ENCODE measurements at regions not wholly inside any gene's neighbourhood (a gene's known extent, or its start where the extent isn't known, plus 50 kb on each side); places are given as distances from the start of the nearest gene placed in this dataset.
"Not testable (repeated sequence)": the region's sequence is repeated elsewhere in the genome, so short reads cannot be mapped to it uniquely, and the experiment has no call there.

- Histone ChIP-seq H3K4me3 (ENCODE audit: low read length in 2 of 2) (no peak overlapping the region), H3K27me3 (ENCODE audit: control insufficient read depth in 1 of 2, insufficient read depth in 2 of 2, low read length in 2 of 2) (no peaks in the 10 kb centered on the region), H3K9me3 (ENCODE audit: control insufficient read depth in 2 of 2, low read length in 2 of 2) (no peaks in the 10 kb centered on the region), H3K9ac (ENCODE audit: low read length in 2 of 2) (no peak overlapping the region), H3K4me1 (ENCODE audit: control insufficient read depth, insufficient read depth, low read length) (no peaks in the 10 kb centered on the region), H3K27ac (ENCODE audit: low read length) (no peak overlapping the region), H3K36me3 (ENCODE audit: control insufficient read depth in 2 of 2, insufficient read depth in 2 of 2, low read length in 2 of 2) (no peaks in the 10 kb centered on the region)
These were observed 1044.9 kb upstream of the FLRT2 start for GRCh38 chr14:84485036-84485435.

- Histone ChIP-seq H3K27ac (ENCODE audit: low read length) (no peak overlapping the region), H3K4me3 (ENCODE audit: low read length in 2 of 2) (no peak overlapping the region), H3K9me3 (ENCODE audit: control insufficient read depth in 2 of 2, low read length in 2 of 2) (no peaks in the 10 kb centered on the region), H3K9ac (ENCODE audit: low read length in 2 of 2) (no peak overlapping the region), H3K36me3 (ENCODE audit: control insufficient read depth in 2 of 2, insufficient read depth in 2 of 2, low read length in 2 of 2) (no peaks in the 10 kb centered on the region), H3K27me3 (ENCODE audit: control insufficient read depth in 1 of 2, insufficient read depth in 2 of 2, low read length in 2 of 2) (no peaks in the 10 kb centered on the region), H3K4me1 (ENCODE audit: control insufficient read depth, insufficient read depth, low read length) (no peaks in the 10 kb centered on the region)
These were observed 1039.9 kb upstream of the FLRT2 start for GRCh38 chr14:84490081-84490480.

GRCh38 chr14:84492685-84493084 lies 1037.3 kb upstream of the FLRT2 start:
- Histone ChIP-seq H3K9me3 (ENCODE audit: control insufficient read depth in 2 of 2, low read length in 2 of 2) (no peaks in the 10 kb centered on the region), H3K36me3 (ENCODE audit: control insufficient read depth in 2 of 2, insufficient read depth in 2 of 2, low read length in 2 of 2) (no peaks in the 10 kb centered on the region), H3K9ac (ENCODE audit: low read length in 2 of 2) (no peak overlapping the region), H3K4me3 (ENCODE audit: low read length in 2 of 2) (no peak overlapping the region), H3K27me3 (ENCODE audit: control insufficient read depth in 1 of 2, insufficient read depth in 2 of 2, low read length in 2 of 2) (no peaks in the 10 kb centered on the region), H3K4me1 (ENCODE audit: control insufficient read depth, insufficient read depth, low read length) (no peaks in the 10 kb centered on the region), H3K27ac (ENCODE audit: low read length) (no peak overlapping the region)

GRCh38 chr14:84493779-84494178 lies 1036.2 kb upstream of the FLRT2 start:
- H3K36me3 ChIP-seq (ENCODE audit: control insufficient read depth in 2 of 2, insufficient read depth in 2 of 2, low read length in 2 of 2), result no peaks in the 10 kb centered on the region
- H3K27ac ChIP-seq (ENCODE audit: low read length), result no peak overlapping the region
- no peak overlapping the region for H3K9ac ChIP-seq (ENCODE audit: low read length in 2 of 2)
- H3K27me3 ChIP-seq (ENCODE audit: control insufficient read depth in 1 of 2, insufficient read depth in 2 of 2, low read length in 2 of 2), result no peaks in the 10 kb centered on the region
- no peak overlapping the region for H3K4me3 ChIP-seq (ENCODE audit: low read length in 2 of 2)
- no peaks in the 10 kb centered on the region for H3K9me3 ChIP-seq (ENCODE audit: control insufficient read depth in 2 of 2, low read length in 2 of 2)
- H3K4me1 ChIP-seq (ENCODE audit: control insufficient read depth, insufficient read depth, low read length), result no peaks in the 10 kb centered on the region

GRCh38 chr14:84496677-84497076 lies 1033.3 kb upstream of the FLRT2 start:
- Histone ChIP-seq H3K9ac (ENCODE audit: low read length in 2 of 2) (no peak overlapping the region), H3K27me3 (ENCODE audit: control insufficient read depth in 1 of 2, insufficient read depth in 2 of 2, low read length in 2 of 2) (no peaks in the 10 kb centered on the region), H3K4me3 (ENCODE audit: low read length in 2 of 2) (no peak overlapping the region), H3K27ac (ENCODE audit: low read length) (no peak overlapping the region), H3K9me3 (ENCODE audit: control insufficient read depth in 2 of 2, low read length in 2 of 2) (no peaks in the 10 kb centered on the region), H3K4me1 (ENCODE audit: control insufficient read depth, insufficient read depth, low read length) (no peaks in the 10 kb centered on the region), H3K36me3 (ENCODE audit: control insufficient read depth in 2 of 2, insufficient read depth in 2 of 2, low read length in 2 of 2) (no peaks in the 10 kb centered on the region)

- not testable (repeated sequence) for H3K36me3 ChIP-seq (ENCODE audit: control insufficient read depth in 2 of 2, insufficient read depth in 2 of 2, low read length in 2 of 2); H3K27me3 ChIP-seq (ENCODE audit: control insufficient read depth in 1 of 2, insufficient read depth in 2 of 2, low read length in 2 of 2); H3K9ac ChIP-seq (ENCODE audit: low read length in 2 of 2); H3K9me3 ChIP-seq (ENCODE audit: control insufficient read depth in 2 of 2, low read length in 2 of 2); H3K27ac ChIP-seq (ENCODE audit: low read length); H3K4me3 ChIP-seq (ENCODE audit: low read length in 2 of 2); H3K4me1 ChIP-seq (ENCODE audit: control insufficient read depth, insufficient read depth, low read length)
These were observed 1017.1 kb upstream of the FLRT2 start for GRCh38 chr14:84512823-84513222.

- H3K27me3 ChIP-seq (ENCODE audit: control insufficient read depth in 1 of 2, insufficient read depth in 2 of 2, low read length in 2 of 2), result no peaks in the 10 kb centered on the region
- H3K27ac ChIP-seq (ENCODE audit: low read length), result no peak overlapping the region
- no peaks in the 10 kb centered on the region for H3K9me3 ChIP-seq (ENCODE audit: control insufficient read depth in 2 of 2, low read length in 2 of 2)
- H3K9ac ChIP-seq (ENCODE audit: low read length in 2 of 2), result no peak overlapping the region
- H3K4me1 ChIP-seq (ENCODE audit: control insufficient read depth, insufficient read depth, low read length), result no peaks in the 10 kb centered on the region
- no peak overlapping the region for H3K4me3 ChIP-seq (ENCODE audit: low read length in 2 of 2)
- H3K36me3 ChIP-seq (ENCODE audit: control insufficient read depth in 2 of 2, insufficient read depth in 2 of 2, low read length in 2 of 2), result no peaks in the 10 kb centered on the region
These were observed 1010.1 kb upstream of the FLRT2 start for GRCh38 chr14:84519836-84520235.

GRCh38 chr14:84520711-84521338 lies 1009.1 kb upstream of the FLRT2 start:
- Histone ChIP-seq H3K27ac (ENCODE audit: low read length) (no peak overlapping the region), H3K36me3 (ENCODE audit: control insufficient read depth in 2 of 2, insufficient read depth in 2 of 2, low read length in 2 of 2) (no peaks in the 10 kb centered on the region), H3K9ac (ENCODE audit: low read length in 2 of 2) (no peak overlapping the region), H3K4me3 (ENCODE audit: low read length in 2 of 2) (no peak overlapping the region), H3K27me3 (ENCODE audit: control insufficient read depth in 1 of 2, insufficient read depth in 2 of 2, low read length in 2 of 2) (no peaks in the 10 kb centered on the region), H3K4me1 (ENCODE audit: control insufficient read depth, insufficient read depth, low read length) (no peaks in the 10 kb centered on the region), H3K9me3 (ENCODE audit: control insufficient read depth in 2 of 2, low read length in 2 of 2) (no peaks in the 10 kb centered on the region)

- Histone ChIP-seq H3K27ac (ENCODE audit: low read length) (no peak overlapping the region), H3K9ac (ENCODE audit: low read length in 2 of 2) (no peak overlapping the region), H3K27me3 (ENCODE audit: control insufficient read depth in 1 of 2, insufficient read depth in 2 of 2, low read length in 2 of 2) (no peaks in the 10 kb centered on the region), H3K36me3 (ENCODE audit: control insufficient read depth in 2 of 2, insufficient read depth in 2 of 2, low read length in 2 of 2) (no peaks in the 10 kb centered on the region), H3K4me1 (ENCODE audit: control insufficient read depth, insufficient read depth, low read length) (no peaks in the 10 kb centered on the region), H3K9me3 (ENCODE audit: control insufficient read depth in 2 of 2, low read length in 2 of 2) (no peaks in the 10 kb centered on the region), H3K4me3 (ENCODE audit: low read length in 2 of 2) (no peak overlapping the region)
These were observed 1006.2 kb upstream of the FLRT2 start for GRCh38 chr14:84523746-84524145.

GRCh38 chr14:84527706-84528105 lies 1002.2 kb upstream of the FLRT2 start:
- no peaks in the 10 kb centered on the region for H3K27me3 ChIP-seq (ENCODE audit: control insufficient read depth in 1 of 2, insufficient read depth in 2 of 2, low read length in 2 of 2)
- H3K4me1 ChIP-seq (ENCODE audit: control insufficient read depth, insufficient read depth, low read length), result no peaks in the 10 kb centered on the region
- H3K27ac ChIP-seq (ENCODE audit: low read length), result no peak overlapping the region
- no peak overlapping the region for H3K9ac ChIP-seq (ENCODE audit: low read length in 2 of 2)
- H3K4me3 ChIP-seq (ENCODE audit: low read length in 2 of 2), result no peak overlapping the region
- H3K9me3 ChIP-seq (ENCODE audit: control insufficient read depth in 2 of 2, low read length in 2 of 2), result no peaks in the 10 kb centered on the region
- H3K36me3 ChIP-seq (ENCODE audit: control insufficient read depth in 2 of 2, insufficient read depth in 2 of 2, low read length in 2 of 2), result no peaks in the 10 kb centered on the region

GRCh38 chr14:84532016-84532415 lies 997.9 kb upstream of the FLRT2 start:
- Histone ChIP-seq H3K27me3 (ENCODE audit: control insufficient read depth in 1 of 2, insufficient read depth in 2 of 2, low read length in 2 of 2) (no peaks in the 10 kb centered on the region), H3K9ac (ENCODE audit: low read length in 2 of 2) (no peak overlapping the region), H3K4me3 (ENCODE audit: low read length in 2 of 2) (no peak overlapping the region), H3K9me3 (ENCODE audit: control insufficient read depth in 2 of 2, low read length in 2 of 2) (no peaks in the 10 kb centered on the region), H3K4me1 (ENCODE audit: control insufficient read depth, insufficient read depth, low read length) (no peaks in the 10 kb centered on the region), H3K27ac (ENCODE audit: low read length) (no peak overlapping the region), H3K36me3 (ENCODE audit: control insufficient read depth in 2 of 2, insufficient read depth in 2 of 2, low read length in 2 of 2) (no peaks in the 10 kb centered on the region)
